Keratinocyte (primary cell): ENCODE measurements at regions not wholly inside any gene's neighbourhood (a gene's known extent, or its start where the extent isn't known, plus 50 kb on each side); places are given as distances from the start of the nearest gene placed in this dataset.

ENCODE experiments used
- DNase-seq: peaks from one replicate; pipeline ENCODE4 v3.0.0-alpha.2; 2011; ENCODE audit warnings: low read depth, missing footprints, low spot score
- FAIRE-seq: peaks from 2 replicates; lab custom pipeline; 2011; peaks lifted over from hg19 to GRCh38; lab: Jason Lieb, UNC
- H2AFZ ChIP-seq: 2 replicates; pipeline ENCODE4 v1.6.0; 2012; ENCODE audit warnings: low read length, control low read depth, inconsistent platforms; ENCODE audit not compliant: control insufficient read depth
- H3K27ac ChIP-seq: 2 replicates; pipeline ENCODE4 v1.5.1; 2011; ENCODE audit warnings: low read length; ENCODE audit not compliant: control insufficient read depth, insufficient read depth
- H3K27me3 ChIP-seq: 3 replicates; pipeline ENCODE4 v1.6.0; 2011; ENCODE audit warnings: low read length; ENCODE audit not compliant: control insufficient read depth, insufficient read depth; ENCODE audit errors: extremely low read depth
- H3K36me3 ChIP-seq, 2 experiments: 2 replicates in 1 of 2; 3 replicates in 1 of 2; pipeline ENCODE4 v1.5.1; 2011; ENCODE audit warnings: low read length in 2 of 2, mild to moderate bottlenecking in 1 of 2; ENCODE audit not compliant: control insufficient read depth in 2 of 2, insufficient read depth in 2 of 2; ENCODE audit errors: extremely low read depth in 1 of 2
- H3K4me1 ChIP-seq: 3 replicates; pipeline ENCODE4 v1.5.1; 2011; ENCODE audit warnings: low read length; ENCODE audit not compliant: control insufficient read depth, insufficient read depth; ENCODE audit errors: extremely low read depth
- H3K4me2 ChIP-seq: 3 replicates; pipeline ENCODE4 v1.6.0; 2011; ENCODE audit warnings: low read depth, low read length; ENCODE audit not compliant: control insufficient read depth, insufficient read depth; ENCODE audit errors: extremely low read depth
- H3K4me3 ChIP-seq, 3 experiments: fragments of 200-600 bp in 1 of 3; sonication (generic) in 1 of 3; 2 replicates in 2 of 3; 3 replicates in 1 of 3; pipeline ENCODE4 v1.5.1; 2011 to 2016; ENCODE audit warnings: low read length in 3 of 3, mild to moderate bottlenecking in 3 of 3, control low read depth in 2 of 3, inconsistent platforms in 1 of 3, low read depth in 1 of 3, mixed read lengths in 1 of 3, mixed run types in 1 of 3, moderate library complexity in 1 of 3; ENCODE audit not compliant: control insufficient read depth in 2 of 3, insufficient read depth in 2 of 3; ENCODE audit errors: extremely low read depth in 1 of 3
- H3K79me2 ChIP-seq: 2 replicates; pipeline ENCODE4 v1.6.0; 2012; ENCODE audit warnings: low read length; ENCODE audit not compliant: control insufficient read depth, insufficient read depth
- H3K9ac ChIP-seq: 3 replicates; pipeline ENCODE4 v1.6.0; 2011; ENCODE audit warnings: low read length; ENCODE audit not compliant: control insufficient read depth, insufficient read depth; ENCODE audit errors: extremely low read depth
- H3K9me1 ChIP-seq: 3 replicates; pipeline ENCODE4 v1.6.0; 2011; ENCODE audit warnings: low read length; ENCODE audit not compliant: control insufficient read depth, insufficient read depth; ENCODE audit errors: extremely low read depth
- H3K9me3 ChIP-seq: 2 replicates; pipeline ENCODE4 v1.5.1; 2012; ENCODE audit warnings: low read depth, low read length; ENCODE audit not compliant: control insufficient read depth
- H4K20me1 ChIP-seq: 3 replicates; pipeline ENCODE4 v1.6.0; 2011; ENCODE audit warnings: low read length; ENCODE audit not compliant: control insufficient read depth, insufficient read depth; ENCODE audit errors: extremely low read depth
- EZH2 ChIP-seq: IDR thresholded peaks from one replicate; pipeline ENCODE4 v1.6.1; 2012; ENCODE audit warnings: inconsistent platforms, mild to moderate bottlenecking, low read length, moderate library complexity
- dilution Hi-C: fragments of 300-500 bp; cut with MboI; formaldehyde crosslinking; loops from one replicate; pipeline ENCODE4 v1.7.0; 2020; ENCODE audit warnings: low sequenced_read_pairs; ENCODE audit not compliant: extremely low pct_ligation_motif_present
- TF ChIP-seq, protein P1 (sequence below), 3 experiments: IDR thresholded peaks in 1 of 3; conservative IDR thresholded peaks in 1 of 3; optimal IDR thresholded peaks in 1 of 3; 2 replicates in 2 of 3; 3 replicates in 1 of 3; pipeline versions ENCODE3 to v1.5.1; 2011; ENCODE audit warnings: low read length in 3 of 3, mild to moderate bottlenecking in 3 of 3, moderate library complexity in 2 of 3, control low read depth in 1 of 3, inconsistent platforms in 1 of 3; ENCODE audit not compliant: insufficient read depth in 2 of 3; ENCODE audit errors: extremely low read depth in 1 of 3

GRCh38 chr1:209241487-209241886 lies 342.0 kb upstream of the CAMK1G start:
- Histone ChIP-seq H3K4me1 (no peaks in the 10 kb centered on the region), H3K27ac (no peak overlapping the region), H4K20me1 (no peaks in the 10 kb centered on the region), H3K9me1 (no peaks in the 10 kb centered on the region), H3K79me2 (no peaks in the 10 kb centered on the region), H3K4me2 (no peak overlapping the region), H3K9me3 (no peaks in the 10 kb centered on the region), H3K27me3 (peaks cover 5% of the 10 kb centered on the region), H3K9ac (no peak overlapping the region), H3K36me3 (no peaks in the 10 kb centered on the region), H3K4me3 (no peak overlapping the region), H2AFZ (no peak overlapping the region)
- dilution Hi-C loops, result no loop called here
- TF ChIP-seq EZH2, result no peak
- TF ChIP-seq, protein P1, sequence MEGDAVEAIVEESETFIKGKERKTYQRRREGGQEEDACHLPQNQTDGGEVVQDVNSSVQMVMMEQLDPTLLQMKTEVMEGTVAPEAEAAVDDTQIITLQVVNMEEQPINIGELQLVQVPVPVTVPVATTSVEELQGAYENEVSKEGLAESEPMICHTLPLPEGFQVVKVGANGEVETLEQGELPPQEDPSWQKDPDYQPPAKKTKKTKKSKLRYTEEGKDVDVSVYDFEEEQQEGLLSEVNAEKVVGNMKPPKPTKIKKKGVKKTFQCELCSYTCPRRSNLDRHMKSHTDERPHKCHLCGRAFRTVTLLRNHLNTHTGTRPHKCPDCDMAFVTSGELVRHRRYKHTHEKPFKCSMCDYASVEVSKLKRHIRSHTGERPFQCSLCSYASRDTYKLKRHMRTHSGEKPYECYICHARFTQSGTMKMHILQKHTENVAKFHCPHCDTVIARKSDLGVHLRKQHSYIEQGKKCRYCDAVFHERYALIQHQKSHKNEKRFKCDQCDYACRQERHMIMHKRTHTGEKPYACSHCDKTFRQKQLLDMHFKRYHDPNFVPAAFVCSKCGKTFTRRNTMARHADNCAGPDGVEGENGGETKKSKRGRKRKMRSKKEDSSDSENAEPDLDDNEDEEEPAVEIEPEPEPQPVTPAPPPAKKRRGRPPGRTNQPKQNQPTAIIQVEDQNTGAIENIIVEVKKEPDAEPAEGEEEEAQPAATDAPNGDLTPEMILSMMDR (optimal IDR thresholded peaks at IDR 0.05 in 1 of 3, IDR thresholded peaks at IDR 0.05 in 1 of 3, conservative IDR thresholded peaks at IDR 0.05 in 1 of 3; ENCODE audit: extremely low read depth in 1 of 3, insufficient read depth in 2 of 3, low read length in 3 of 3), result no peak
- no peak for FAIRE-seq
- DNase-seq, result no peak

- Histone ChIP-seq H3K9me3 (no peaks in the 10 kb centered on the region), H4K20me1 (no peaks in the 10 kb centered on the region), H3K4me1 (no peaks in the 10 kb centered on the region), H3K79me2 (no peaks in the 10 kb centered on the region), H3K36me3 (no peaks in the 10 kb centered on the region), H3K9me1 (no peaks in the 10 kb centered on the region), H3K4me2 (no peak overlapping the region), H3K4me3 (no peak overlapping the region), H3K27me3 (no peaks in the 10 kb centered on the region), H2AFZ (no peak overlapping the region), H3K27ac (no peak overlapping the region), H3K9ac (no peak overlapping the region)
- DNase-seq, result peak; percentile 53
- dilution Hi-C loops, result no loop called here
- peak; percentile 99 for FAIRE-seq
- TF ChIP-seq EZH2, result no peak
- TF ChIP-seq, protein P1 (optimal IDR thresholded peaks at IDR 0.05 in 1 of 3, IDR thresholded peaks at IDR 0.05 in 1 of 3, conservative IDR thresholded peaks at IDR 0.05 in 1 of 3; ENCODE audit: extremely low read depth in 1 of 3, insufficient read depth in 2 of 3, low read length in 3 of 3), result peak; percentile 76 to 94 (median 79)
These were observed 334.8 kb upstream of the CAMK1G start for GRCh38 chr1:209248649-209249279.
